DMS53 treated with DMSO at 0.1 percent for 48 hours (cell line): ENCODE measurements at regions not wholly inside any gene's neighbourhood (a gene's known extent, or its start where the extent isn't known, plus 50 kb on each side); places are given as distances from the start of the nearest gene placed in this dataset.
"Not testable (repeated sequence)": the region's sequence is repeated elsewhere in the genome, so short reads cannot be mapped to it uniquely, and the experiment has no call there.

Experiments used
- DNase-seq: peaks from one replicate; lab custom pipeline; 2025; ENCODE audit not compliant: unreplicated experiment; lab: John Stamatoyannopoulos, UW

DNA sequence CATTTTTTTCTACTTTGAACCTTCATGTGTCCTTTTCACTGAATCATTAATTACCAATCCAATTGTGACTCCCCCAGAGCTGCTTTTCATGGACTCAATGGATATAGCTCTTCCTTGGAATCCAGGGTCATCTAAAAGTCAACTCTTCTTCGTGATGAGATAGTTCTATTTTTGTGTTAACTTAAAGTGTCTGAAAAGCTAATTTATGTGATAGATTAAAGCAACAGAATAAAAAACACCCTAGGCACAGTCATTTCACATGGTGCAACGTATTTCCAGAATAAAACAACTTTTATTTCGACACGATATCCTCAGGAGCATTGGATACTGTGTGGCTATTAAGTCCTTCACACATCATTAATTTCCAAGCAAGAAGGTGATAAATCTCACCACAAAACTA, 250.6 kb upstream of the SPHKAP start:
- DNase-seq: no peak

DNA sequence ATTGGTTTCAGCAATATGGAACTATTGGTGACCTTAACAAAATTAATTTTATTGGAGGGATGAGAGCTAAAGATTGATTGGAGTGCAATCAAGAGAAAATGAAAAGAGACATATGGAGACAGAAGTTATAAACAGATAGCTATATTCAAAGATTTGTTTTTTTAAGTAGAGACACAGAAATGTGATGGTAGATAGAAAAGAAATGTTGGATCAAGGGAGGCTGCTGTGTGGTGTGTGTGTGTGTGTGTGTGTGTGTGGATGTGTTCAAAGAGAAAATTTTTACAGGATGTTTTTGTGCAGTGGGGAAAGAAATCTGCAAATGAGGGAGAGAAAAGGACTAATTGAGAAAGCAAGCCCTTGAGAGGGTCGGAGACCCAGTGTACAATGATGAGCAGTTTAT, 249.5 kb upstream of the SPHKAP start:
- no peak for DNase-seq

DNA sequence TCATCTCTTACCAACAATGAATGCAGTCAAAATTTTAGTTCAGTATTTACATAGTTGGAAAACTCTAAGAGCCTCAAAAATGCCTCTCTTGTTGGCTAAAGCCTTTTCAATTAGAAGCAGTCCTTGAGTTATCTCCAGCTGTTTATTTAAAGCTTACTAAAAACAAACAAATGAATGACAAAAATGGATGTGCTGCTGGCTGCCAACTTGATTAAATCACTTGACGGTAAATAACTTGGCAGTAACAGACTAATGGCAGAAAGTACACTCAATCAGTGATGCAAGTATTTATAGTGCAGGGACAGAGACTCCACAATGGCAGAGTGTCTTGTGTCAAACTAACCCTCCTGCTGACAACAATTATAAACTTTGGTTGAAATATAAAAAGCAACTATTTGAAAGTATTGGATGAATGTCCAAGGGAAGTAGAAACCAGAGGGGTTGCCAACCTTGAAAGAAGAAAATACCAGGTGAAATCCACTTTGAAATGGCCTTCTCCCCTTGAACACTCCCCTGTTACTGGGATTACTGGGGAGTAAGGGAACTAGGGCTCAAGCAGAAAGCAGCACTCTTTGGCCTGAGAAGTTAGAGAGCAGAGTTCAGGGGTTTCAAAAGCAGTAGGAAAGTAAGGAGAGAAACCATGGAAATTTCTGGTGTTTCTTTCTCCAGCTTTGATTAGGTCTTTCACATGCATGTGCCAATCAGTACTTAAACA, 245.2 kb upstream of the SPHKAP start:
- DNase-seq: no peak

DNA sequence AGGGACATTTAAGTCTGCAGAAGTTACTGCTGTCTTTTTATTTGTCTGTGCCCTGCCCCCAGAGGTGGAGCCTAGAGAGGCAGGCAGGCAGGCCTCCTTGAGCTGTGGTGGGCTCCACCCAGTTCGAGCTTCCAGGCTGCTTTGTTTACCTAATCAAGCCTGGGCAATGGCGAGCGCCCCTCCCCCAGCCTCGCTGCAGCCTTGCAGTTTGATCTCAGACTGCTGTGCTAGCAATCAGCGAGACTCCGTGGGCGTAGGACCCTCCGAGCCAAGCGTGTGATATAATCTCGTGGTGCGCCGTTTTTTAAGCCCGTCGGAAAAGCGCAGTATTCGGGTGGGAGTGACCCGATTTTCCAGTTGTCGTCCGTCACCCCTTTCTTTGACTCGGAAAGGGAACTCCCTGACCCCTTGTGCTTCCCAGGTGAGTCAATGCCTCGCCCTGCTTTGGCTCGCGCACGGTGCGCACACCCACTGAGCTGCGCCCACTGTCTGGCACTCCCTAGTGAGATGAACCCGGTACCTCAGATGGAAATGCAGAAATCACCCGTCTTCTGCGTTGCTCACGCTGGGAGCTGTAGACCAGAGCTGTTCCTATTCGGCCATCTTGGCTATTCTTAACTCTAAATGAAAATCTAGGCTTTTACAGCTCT, 244.0 kb upstream of the SPHKAP start:
- not testable (repeated sequence) for DNase-seq

DNA sequence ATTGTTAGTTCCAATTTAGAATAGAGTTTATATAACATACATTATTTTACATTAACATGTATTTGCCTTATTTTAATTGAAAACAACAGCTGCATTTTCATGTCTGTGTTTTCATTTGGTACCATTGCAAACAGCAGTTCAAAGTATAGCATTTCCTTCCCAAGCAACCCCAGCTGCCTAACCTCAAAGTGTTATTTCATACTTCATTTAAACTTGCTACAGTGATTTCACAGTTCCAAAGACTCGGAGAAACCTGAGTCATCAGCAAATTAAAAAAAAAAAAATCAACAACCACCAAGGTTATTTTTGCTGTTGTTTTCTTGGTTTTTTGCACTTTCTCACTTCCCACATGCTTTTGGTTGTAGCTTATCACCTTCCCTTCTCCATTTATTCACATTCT, 236.5 kb upstream of the SPHKAP start:
- no peak for DNase-seq

DNA sequence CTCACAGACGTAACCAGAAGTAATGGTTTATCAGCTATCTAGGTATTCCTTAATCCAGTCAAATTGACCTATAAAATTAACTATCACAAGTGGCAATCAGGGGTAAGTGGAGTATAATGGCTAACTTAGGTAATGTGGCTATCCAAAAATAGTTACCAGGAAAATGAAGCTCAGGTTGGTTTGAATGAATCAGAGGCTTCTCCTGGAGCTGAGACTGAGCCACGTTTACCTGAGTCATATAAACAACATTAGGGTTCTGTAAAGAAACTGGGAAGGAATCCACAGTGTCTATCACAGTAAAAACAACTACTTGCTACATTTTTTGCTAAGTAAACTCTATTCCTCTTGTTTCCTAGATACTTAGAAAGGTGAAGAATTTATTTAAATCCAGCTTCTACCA, 236.0 kb upstream of the SPHKAP start:
- DNase-seq: no peak

DNA sequence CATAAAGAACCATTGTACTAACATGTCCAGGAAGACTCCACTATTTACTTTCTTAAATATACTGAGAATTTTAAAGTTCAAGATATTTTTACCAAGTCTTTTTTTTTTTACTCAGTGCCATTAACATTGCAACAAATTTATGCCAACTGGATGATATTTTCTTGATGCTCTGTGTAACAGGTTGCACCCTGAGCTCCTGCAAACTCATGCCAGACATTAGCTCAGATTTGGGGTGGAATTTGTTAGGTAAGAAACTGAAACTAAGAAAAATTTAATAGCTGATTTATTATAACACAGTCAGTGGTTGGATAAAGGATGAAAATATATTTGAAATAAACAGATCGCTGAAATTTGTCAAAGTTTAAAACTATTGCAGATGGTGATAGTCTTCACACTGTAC, 228.6 kb upstream of the SPHKAP start:
- no peak for DNase-seq

DNA sequence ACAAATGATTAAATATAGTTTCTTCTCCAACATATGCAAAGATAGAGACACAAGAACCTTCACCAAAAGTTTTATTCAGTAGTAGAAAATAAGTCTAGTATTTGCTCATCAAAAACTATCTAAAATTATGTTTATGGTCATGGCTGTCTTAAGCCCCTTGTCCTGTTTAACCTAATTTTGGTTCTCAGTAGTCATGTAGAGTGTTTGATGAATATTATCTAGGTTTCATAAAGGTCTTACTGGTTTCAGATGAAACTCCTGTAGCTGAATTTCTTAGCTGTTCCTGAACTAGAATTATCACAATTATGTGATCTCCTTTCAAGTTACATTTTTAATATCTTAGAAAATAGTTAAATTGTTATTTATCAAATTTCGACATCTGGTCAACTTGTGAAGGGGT, 228.0 kb upstream of the SPHKAP start:
- no peak for DNase-seq

DNA sequence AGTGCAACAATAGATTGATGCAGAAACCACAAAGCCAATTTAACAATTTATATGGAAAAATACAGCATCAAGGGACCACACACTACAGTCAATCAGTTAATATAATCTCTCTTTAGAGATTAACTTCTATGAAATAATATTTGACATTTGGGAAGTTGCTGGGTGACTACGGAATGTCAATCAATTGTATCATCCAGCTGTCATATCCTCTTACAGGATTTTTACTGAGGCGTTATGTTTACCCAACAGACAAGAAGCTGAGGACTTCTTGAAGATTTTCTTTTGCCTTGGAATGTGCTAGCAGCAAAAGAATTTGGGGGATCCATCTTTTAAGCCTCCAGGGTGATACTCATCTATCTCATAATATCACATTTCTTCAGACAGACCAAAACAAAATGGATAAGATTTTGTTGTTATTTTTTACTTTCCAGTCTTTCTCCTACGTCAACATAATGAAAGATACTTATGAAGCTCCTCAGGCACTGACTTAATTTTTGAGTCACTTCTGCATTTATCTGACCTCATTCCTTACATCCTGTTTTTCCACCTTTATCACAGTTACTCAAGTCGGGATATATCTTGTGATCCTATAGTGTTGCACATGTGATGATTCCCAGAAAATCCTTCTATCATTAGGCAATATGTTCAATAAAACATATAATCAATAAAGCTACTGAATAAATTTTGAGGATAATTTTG, 227.2 kb upstream of the SPHKAP start:
- no peak for DNase-seq

DNA sequence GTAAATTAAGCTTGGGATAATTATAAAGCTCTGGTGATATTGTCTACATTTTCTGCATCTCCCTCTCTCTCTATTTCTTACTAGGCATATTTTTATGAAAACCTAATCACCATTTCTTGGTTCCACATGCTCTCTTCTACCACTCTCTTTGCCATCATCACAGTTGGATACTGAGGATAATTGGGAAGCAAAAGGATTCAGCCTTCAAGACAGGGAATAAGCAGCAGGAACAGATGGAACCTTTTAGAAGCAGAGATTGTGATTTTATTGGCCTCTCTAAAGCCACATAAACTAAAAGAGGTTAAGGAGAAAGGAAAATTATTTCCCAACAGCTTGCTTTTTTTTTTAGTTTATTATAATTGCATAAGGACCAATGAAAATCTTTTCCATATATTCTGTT, 226.3 kb upstream of the SPHKAP start:
- DNase-seq: no peak

DNA sequence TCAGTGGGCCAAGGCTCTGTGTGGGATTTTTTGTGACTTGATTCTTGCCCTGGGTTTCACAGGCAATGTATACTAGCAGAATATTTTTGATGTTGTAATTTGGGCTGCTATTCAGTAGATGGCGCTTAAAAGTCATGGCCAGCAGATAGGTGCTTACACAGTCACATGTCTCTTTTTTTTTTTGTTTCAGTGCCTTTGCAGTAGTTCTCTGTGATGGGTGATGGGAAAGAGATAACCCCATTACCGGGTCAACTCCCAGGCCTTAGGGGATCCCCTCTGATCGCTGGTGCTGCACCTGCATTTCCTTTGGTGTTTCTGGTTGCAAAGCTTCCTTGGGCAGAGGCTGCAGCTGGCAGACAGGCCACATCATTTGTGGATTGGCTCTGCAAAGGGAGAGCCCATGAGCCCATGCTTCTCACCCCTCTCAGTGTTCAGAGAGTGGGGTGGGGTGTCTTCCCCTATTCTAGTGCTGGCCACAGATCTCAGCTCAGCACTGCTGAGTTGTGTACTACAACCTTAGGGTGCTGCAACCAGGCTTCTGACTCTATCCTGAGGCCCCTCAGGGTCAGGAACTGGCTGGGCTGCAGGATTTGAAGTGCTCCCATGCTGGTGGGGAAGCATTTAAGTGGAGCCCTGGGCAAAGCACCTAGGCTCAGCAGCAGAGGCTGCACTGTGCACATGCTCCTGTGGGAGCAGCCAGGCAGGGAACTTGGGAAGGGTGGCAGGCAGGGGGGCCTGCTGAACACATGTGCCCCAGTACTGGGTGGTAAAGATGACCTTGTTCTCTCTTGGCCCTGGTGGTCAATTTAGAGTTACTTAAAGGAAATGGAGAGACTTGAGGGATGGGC, 219.8 kb upstream of the SPHKAP start:
- peak; percentile 13 for DNase-seq

DNA sequence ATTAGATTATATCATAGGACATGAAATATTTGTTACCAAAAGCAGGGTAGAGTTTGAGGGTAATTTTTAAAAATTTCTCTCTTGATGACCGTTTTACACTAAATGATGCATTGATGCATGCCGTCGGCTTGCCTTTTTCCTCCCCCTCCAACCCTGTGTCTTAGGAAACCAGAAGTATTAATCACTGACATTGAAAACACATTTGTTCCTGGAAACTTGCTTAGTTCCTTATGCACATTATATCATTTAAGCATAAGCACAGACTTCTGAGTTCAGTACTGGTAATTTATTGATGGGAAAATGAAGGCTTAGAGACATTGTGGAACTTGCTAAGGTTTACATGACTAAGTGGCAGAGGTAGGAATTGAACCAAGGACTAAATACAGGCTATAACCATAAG, 206.3 kb upstream of the SPHKAP start:
- no peak for DNase-seq

DNA sequence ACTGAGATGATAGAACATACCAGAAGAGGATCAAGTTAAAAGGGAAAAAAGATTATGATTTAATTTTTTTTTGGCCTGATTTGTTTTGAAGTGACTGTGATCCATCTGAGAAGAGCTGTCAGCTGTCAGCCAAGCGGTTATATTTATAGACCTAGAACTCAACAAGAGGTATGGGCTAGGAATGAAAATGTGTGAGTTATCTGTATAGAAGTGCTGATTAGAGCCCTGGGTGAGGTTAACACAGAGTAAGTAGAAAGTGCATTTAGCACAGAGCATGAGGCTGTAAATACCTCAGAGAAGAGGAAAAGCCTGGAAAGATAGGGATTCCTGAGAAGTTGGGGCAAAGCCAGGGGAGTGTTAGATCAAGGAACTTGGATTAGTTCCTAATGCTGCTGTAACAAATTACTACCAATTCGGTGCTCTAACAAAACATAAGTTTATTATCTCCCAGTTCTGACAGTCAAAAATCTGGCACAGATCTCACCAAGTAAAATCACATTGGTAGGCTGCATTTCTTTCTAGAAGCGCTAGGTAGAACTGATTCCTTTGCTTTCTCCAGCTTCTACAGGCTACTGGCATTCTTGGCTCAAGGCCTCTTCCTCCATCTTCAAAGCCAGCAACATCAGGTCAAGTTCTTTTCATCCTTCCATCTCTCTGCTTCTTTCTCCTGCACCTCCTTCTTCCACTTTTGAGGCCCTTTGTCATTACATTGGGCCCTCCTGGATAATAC, 197.4 kb upstream of the SPHKAP start:
- DNase-seq: no peak

DNA sequence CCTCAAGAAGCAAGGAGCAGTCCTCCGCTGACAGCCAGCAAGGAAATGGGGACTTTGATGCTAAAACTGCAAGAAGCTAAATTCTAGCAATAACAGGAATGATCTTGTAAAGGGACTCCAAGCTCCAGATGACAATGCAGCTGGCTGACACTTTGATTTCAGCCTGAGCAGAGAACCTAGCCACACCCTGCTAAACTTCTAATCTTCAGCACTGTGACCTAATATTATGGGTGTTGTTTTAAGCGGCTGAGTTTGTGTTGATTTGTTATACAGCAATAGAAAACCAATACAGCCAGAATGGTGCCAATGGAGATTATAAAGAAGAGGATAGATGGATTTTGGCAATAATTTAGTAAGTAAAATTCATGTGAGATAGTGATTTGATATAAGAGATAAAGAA, 196.7 kb upstream of the SPHKAP start:
- no peak for DNase-seq

DNA sequence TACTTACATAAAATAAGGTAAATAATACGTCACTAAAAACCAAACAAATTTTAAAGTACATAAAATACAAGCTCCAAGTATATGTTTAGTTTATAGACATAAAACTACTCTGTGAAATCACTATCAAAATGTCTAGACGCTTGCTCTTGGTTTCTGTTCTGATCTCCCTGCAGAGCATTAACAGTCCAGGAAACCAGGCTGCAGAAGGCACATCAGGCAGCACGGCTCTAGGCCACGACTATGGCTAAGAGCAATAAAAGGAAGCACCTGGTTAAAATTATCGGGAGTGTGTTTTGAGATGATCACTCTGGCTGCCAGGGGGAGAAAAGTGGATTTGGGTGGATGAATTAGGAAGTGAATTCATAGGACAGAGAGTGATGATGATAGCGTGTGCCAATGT, 196.0 kb upstream of the SPHKAP start:
- no peak for DNase-seq

DNA sequence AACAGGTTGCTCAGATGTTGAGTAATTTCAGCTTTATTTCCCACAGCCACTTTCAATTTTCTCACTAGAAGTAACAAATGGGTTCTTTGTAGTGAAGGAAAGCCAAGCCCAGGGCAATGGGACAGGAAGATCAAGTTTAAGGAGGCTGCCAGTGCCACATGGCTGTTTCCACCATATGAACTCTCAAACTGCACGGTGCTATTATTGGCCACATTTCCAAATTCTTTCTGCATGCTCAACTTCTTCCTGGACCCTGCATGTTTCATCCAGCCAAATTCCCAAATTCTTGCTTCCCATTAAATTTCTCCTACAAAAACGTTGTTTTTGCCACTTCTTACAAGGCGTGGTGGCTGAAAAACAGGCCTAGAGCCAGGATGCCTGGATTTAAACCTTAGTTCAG, 193.3 kb upstream of the SPHKAP start:
- no peak for DNase-seq

DNA sequence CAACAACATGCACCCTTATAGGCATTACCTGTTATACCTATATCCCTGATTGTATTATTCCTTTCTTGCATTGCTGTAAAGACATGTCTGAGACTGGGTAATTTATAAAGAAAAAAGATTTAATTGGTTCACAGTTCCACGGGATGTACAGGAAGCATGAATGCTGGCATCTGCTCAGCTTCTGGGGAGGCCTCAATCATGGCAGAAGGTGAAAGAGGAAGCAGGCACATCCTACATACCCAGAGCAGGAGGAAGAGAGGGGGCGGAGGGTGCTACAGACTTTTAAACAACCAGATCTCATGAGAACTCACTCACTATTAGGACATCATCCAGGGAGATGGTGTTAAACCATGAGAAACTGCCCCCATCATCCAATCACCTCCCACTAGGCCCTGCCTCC, 191.7 kb upstream of the SPHKAP start:
- no peak for DNase-seq

DNA sequence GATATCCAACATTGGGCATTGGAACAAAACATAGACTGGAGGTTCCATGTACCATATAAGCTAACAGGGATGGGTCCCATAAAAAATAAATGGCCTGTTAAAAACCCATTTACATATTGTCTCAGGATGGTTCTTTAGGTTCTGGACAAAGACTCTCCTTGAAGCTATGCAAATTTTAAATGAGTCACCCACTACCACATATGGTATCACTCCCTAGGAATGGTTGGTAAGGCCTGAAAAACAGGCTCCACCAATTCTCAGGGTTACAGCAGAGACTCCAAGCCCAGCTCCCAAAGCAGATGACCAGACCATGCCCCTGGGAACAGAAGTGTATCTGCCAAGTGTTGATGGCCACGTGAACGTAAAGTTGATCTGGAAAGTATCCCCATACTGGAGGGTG, 190.7 kb upstream of the SPHKAP start:
- no peak for DNase-seq

DNA sequence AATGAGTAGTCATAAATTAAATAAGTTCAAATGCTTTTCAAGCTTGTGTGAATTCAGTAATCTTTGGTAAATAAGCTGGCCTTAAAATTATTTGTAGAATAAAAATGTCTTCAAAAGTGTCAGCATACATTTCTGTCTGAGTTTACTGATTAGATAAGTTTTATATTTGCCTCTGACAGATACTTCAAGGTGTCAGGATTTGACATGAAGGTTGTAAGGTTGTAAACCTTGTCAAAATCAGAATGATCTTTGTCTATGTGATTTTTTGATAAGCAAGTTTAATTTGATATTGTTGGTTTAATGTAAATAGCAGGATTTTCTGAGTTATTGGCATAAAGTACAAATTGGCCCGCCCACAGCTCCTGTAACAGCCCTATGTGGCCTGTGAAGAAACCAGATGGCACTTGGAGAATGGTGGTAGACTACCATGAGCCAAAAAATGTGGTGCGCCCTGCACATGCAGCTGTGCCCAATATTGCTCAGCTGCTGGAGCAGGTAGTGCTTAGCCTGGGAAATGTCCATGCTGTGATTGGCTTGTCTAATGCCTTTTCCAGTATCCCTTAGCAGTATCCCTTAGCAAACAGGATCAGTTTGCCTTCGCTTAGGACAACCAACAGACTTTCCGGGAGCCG, 188.0 kb upstream of the SPHKAP start:
- DNase-seq: no peak

DNA sequence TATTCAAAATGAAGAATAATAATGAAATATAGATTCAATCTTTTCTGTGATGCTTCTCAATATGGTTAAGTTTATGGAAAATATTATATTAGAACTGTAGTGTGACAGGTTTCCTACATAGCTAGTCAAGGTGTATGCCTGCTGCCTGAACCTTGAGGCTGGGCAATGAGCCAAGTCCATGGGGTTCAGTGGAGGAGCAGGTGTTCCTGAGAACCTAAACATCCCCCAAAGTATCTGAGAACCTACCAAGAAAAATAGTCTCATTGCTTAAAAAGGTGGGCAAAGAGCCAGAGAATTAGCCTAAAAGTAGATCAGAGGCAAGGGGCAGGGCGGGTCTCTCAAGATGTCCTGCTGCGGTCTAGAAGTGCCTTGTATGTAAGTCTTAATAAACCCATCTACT, 185.9 kb upstream of the SPHKAP start:
- no peak for DNase-seq
